Femur (tissue), 1 donor: ENCODE measurements at regions not wholly inside any gene's neighbourhood (a gene's known extent, or its start where the extent isn't known, plus 50 kb on each side); places are given as distances from the start of the nearest gene placed in this dataset.

Experiments used
- DNase-seq: peaks from one replicate; pipeline ENCODE4 v3.0.0-alpha.2; 2017

DNA sequence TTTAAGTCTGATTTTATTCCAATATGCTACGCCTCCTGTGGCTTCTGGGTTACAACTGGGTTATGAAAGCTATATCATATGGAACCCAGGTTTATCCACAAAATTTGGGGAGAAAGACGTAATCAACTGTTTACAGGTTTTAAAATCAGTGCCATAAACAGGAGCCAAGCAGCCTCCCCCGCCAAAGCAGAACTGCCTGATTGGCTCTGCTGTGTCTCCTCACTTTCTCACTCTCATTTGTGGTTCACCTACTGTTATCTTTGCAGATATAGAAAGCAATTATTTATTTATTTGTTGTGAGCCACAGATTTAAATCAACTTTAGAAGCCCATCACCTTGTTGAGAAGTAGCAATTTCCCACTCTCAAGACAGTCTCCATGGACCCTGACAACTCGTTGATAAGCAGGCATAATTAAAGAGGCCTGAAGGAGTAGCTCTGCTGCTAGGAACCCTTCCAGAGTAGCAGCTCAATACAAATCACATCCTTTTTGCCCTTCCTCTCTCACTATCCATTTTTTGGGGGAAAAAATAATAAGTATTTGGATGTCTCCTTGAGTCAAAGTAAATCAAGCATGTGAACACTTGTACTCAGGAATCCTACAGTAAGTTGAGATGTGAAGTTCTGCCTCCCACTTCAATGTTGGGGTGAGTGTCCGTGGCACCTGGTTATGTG lies 191.0 kb upstream of the CCDC150 start:
- no peak for DNase-seq

DNA sequence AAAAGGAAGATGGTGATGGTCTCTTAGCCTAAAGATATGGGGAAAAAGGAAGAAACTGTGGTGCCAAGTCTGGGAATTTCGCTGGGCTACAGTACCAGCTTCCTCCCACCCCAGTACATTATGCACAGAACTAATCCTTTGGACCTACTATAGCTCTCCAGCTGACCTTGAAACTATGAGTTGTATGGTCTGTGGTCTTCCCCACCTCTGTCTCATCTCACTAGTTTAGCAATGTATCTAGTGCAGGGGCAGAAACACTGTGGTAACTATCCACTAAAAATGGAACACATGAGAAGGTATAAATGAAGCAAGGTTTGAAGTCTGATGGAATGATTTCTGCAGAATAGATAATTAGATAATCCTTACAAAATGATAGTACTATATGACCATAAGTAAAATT lies 190.4 kb upstream of the CCDC150 start:
- no peak for DNase-seq

DNA sequence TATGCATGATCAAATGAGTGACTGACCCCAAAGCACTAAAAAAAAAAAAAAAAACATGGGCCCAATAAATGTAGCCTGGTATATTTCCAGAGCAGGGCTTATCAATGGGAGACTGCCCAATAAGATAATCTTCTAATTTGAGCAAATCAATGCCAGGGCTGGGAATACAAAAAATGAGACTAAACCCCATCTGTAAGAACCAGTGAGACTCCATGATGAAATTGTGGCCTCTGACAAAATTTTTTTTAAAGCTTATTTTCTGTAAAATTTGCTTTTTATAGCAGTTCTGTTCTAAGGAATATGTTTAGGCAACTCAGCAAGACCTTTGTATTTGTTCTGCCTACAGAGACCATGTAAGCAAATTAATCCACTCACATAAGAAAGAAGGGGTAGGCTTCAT lies 186.8 kb upstream of the CCDC150 start:
- DNase-seq = no peak

DNA sequence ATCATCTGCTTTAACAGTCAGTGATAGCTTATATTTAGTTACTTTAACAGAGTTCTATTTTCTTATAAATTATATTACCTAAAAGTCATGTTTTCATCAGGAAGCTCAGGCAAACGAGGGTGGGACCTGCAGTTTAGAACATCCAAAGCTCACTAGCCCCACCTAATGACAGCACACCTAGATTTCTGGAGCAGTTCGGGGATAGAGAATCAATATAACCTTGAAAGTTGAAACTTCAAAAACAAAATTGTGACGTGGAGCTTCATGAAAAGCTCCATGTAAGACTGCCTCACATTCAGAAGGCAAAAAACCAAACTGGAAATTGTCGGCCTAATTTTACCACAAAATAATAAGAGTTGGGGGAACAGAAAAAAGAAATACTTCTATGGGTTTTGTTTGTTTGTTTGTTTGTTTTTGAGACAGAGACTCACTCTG lies 185.9 kb upstream of the CCDC150 start:
- DNase-seq = no peak

DNA sequence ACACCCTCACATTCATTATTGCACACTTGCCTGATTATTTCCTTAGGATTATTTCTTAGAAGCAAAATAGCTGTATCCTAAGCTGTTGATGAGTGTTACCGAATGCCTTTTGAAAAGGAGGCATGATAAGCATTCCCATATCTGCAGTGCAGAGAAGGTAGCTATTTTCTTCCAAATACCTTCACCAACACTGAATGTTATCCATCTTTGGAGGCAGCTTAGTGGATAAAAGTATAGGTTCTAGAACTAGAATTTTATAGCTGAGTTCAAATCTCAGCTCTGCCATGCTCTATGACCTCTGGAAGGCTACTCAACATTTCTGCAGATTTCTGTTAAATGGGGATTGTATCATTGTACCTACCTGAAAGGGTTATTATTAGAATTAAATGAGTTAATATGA lies 185.0 kb upstream of the CCDC150 start:
- DNase-seq = no peak

DNA sequence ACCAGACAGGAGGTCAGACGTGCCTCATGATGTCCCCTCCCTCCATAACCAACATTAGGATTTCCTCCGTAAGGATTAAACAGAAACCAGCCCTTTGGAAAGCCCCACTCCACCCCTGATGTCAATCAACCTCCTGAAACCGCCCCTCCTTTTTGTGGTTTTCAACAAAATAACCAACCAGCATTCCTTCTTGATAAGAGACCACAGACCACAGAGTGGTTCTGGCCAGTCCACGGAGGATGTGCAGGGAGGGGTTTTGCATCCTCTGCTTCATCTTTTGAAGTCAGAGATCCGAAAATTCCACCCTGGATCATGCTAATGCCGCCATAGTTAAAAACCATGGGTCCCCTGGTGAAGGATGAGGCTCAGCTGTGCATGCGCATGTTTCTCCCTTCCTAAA lies 180.0 kb upstream of the CCDC150 start:
- DNase-seq = no peak

DNA sequence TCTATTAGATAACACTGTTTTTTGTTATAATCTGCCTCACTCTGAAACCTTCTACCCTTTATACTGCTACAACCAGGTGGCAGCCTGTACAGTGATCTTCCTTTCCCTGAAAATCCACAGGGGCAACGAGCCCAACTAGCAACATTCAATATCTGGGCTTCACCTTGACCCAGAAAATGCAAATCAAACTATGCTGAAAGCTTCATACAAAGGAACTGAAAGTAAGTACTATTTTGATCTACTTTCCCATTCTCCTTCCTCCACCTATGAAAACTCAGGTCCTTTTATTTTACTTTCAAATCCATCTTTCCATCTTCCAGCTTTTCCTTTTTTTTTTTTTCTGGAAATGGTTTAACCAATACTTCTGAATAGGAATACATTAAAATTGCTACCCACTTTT lies 175.8 kb upstream of the CCDC150 start:
- DNase-seq = no peak

DNA sequence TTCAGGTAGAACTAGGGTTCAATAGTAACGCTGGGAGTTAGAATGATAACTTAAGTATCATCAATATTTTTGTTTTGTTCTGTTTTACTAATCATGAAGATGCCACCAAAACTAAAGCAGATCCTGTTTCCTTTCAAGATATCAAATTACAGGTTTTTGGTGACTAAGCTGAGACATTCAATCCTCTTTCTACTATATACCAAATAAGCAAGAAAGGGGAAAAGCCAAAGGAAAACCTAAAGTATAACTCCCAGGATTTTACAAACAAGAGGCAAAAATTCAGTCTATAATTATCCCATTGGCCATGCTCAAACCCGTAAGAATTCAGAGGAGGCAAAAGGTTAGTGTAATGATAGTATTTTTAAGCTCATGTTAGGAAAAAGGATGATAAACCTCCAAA lies 175.2 kb upstream of the CCDC150 start:
- DNase-seq = no peak

DNA sequence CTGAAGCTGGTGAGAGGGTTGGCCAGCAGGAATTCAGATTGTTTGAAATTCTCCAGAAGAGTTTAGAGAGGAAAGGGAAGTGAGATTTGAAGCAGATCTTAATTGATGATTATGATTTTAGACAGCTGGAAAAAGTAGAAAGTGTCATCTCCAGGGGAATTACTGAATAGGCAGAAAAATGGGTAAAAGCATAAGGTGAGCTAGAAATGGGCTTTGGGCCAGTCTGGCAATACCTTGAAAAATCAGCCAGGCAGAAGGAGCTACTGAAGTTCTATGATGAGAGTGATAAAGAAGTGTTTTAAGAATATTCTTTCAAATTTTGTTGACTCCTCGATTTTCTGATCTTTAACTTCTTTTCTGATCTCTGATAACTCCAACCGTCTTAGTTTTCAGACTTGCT lies 172.9 kb upstream of the CCDC150 start:
- no peak for DNase-seq

DNA sequence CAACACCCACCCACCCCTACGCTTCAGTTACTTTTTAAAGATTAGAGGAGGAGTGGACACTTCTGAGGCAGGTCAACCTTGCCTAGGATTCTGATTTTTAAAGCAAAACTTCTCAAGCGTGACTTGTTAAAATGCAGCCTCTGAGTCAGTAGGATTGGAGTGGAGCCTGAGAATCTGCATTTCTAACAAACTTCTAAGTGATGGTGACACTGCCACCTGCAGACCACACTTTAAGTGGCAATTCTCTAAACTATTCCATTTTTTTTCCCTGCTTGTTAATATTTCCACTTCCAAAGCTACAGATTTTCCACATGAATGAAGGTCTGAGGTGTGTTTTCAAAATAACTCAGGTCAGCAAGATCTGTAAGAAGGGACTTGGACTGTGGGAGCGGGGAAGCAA lies 171.1 kb upstream of the CCDC150 start:
- DNase-seq = no peak

DNA sequence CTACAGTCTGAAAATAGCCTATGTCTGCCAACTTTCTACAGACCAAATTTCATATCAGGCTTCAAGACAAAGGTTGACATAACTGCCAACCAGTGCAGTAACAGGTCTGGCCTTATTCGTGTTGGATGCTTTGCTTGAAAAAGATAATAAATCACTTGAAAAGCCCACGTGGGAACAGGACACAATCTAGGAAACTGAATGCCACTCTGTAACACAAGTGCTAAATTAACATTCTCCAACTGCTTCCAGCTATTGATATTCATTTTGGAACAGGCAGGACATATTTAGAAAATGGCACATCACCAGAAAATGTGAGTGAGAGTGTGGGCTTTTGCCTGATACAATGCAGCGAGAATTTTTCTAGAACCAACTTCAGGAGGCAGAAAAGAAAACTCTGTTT lies 165.9 kb upstream of the CCDC150 start:
- DNase-seq = no peak

DNA sequence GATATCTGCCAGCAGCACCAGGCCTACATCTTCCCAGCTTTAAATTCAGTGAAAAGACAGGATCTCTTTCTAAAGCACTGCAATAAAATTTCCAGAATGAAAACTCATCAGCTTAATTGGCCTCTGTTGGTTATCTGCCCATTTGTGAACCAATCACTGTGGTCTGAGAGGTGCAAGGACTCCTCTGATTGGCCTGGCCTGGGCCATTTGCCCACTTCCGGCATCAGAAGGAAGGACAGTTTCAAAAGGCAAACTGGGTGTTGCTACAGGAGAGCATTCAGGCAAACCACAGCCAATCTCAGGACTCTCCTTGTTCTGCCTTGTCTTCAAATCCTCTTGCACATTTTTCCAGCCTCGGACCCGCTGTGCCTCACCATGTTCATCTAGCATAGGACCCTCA lies 163.9 kb upstream of the CCDC150 start:
- no peak for DNase-seq

DNA sequence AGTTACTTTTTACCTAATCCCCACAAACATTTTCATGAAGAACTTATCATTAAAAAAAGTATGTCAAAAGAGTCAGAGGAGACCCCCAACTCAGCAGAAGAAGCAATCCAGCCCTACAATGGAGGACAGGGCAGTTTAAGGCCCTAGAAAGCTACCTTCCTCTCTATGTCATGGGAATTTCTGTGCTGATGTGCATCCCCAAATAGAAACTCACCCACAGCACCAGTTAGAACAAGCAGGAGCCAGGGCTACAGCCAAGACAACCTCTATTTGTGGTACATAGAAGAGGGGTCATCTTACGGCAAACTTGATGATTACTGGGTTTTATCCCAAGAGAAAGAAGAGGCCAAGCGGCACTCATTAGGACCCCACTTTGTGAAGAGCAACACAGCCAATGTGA lies 160.9 kb upstream of the CCDC150 start:
- no peak for DNase-seq

DNA sequence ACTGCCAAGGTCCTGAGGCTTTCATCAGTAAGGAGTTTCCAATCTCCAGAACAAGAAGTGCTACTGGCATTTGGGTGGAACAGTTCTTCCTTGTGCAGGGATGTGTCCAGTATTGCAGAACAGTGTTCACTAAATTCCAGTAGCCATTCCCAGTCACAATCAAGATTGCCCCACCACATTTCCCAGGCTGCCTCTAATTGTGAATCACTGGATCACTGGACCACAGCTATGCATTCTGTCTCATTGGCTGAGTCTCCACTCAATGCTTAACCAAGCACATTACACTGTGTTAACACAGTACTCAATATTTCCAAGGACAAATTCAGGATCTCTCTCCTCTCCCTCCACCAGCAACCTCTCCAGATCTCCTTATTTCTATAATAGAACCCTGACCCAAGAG lies 160.2 kb upstream of the CCDC150 start:
- DNase-seq = no peak

DNA sequence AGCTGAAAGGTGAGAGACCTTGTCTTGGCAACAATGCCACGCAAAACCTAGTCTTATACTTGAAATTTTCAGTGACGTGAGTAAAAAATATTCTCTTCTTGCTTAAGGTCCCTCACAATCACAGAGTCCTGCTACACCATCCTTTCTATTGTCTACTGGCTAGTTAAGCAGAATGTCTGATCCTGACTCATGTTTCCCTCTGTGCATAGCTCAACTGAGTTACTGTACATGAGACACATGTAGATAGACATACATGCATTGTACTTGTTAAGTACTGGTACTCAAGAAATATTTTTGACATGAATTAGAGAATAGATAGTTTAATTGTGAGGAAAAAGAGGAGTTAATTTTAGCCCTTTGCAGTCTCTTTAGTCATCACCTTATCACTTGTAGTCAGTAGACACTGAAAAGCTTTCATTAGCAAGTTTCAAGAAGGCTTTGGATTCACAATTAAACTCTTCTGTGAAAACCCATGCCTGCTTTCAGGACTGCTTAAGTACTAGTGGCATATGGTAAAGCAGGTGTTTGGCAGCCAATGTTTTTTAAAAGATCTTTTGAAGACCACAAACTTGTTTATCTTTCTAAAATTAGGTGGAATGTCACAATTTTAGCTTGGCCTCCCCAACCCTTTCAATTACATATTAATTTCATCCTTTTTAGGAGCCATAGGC lies 158.7 kb upstream of the CCDC150 start:
- no peak for DNase-seq

DNA sequence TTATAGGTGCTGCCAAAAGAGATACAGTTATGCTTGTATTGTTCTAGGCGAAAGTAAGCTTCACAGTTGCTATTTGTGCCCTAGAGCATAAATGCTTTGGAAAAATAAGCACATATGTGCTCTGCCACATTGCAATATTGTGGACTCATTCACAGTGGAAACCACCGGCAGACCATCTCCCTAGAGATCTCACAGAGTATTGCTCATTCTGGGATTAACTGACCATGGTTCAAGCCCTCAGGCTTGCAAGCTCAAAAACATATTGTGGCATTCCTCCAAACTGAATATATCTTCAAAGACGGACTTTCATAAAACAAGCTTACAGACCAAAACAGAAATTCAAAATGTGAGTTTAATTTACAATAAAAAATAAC lies 158.2 kb upstream of the CCDC150 start:
- DNase-seq = no peak

DNA sequence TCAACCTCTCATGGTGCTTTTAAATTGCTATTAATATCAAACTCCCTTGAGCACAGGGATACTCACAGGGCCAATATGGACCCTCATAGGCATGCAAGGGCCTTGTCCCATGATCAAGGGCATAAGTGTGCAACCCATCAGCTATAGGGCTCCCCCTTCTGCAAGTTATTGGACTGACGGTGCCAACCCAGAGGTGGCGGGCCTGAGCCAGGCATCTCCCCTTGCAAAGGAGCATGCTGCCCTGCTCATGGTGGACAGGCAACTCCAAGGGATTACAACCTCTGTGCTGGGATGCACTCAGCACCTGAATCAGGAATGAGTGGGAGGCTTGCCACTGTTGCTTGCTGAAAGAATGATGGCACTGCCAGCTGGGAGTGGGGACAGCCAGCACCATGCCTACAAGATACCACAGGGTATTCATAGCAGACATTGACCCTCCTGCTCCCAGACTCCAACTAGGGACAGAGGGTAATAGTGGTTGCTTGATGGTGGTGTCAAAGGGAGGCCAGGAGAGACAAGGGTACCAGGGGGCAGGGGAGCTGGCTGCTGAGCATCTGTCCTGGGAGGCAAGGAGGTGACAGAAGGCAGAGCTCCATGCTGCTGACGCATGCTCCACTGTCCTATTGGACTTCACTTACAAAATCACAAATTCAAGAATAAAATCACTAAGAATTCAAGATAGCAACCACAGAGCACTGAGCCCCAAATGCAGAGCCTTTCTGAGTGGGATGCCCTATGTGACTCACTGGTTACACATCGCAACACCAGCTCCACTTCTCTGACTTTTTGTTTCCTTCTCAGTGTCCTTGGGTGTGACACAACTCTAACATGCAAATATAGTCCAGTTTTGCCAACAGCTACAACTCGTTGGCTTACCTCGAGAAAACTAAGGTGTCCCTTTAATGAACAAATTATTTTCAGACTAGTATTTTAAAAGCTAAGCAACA lies 157.1 kb upstream of the CCDC150 start:
- no peak for DNase-seq

DNA sequence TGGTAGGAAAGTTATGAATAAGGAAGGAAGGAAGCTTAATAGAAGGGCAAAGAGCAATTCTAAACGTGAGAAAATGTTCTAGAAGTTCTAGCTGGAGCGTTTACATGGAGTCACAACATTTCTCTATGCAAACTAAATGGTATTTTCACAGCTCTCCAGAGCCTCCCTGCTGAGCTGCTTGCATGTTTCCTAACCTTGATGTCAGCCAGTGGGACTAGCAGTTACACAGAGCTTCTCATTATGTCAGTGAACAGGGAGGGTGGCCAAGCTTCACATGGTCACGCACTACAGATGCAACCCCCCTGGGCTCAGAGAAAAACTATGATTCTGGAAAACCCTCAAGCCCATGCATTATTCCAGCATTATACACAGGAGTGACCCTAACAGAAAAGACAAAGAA lies 153.4 kb upstream of the CCDC150 start:
- DNase-seq = peak; percentile 28

DNA sequence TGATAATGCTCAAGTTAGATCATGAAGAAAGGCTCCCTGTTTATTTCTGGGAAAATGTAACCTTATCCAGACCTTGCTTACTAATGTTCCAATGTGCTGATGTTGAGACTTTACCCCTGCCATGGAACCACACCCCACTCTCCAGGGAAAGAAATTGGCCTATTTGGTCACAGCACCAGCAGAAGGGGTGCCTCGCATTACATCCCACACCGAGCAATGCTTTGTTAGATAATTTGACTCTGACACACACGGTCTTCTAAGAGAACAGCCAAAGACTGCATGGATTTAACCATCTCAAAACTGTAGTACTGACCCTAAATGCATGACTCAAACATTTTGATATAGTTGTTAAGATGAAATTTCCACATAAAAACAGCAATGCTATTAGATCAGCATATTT lies 152.1 kb upstream of the CCDC150 start:
- DNase-seq = no peak

DNA sequence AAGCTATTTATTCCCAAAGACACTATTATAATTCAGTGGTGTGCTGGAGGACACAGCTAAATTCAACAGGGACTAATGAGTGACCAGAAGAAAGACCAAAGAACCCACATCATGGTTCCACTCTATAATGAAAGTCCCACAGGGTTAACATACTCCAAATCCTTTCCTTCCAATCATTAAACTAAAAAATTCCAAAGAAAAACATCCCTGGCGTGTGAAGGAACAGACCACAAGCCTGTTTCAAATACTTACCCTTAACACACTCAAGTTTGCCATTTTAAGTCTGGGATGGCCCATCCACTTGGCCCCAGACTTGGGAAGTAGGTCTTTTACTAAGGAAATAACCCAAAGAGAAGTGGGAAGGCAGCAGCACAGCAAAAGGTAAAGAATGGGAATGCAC lies 150.1 kb upstream of the CCDC150 start:
- DNase-seq = no peak

DNA sequence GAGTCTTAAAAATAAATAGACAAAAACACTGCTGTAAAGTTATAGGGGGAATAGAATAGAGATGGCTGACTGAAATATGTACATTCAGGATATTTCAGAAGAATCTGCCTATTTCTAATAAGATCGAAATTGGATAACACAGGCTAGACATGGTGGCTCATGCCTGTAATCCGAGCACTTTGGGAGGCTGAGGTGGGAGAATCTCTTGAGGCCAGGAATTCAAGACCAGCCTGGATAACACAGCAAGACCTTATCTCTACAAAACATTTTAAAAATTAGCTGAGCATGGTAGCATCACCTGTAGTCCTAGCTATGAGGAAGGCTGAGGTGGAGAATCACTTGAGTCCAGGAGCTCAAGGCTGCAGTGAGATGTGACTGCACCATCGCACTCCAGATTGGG lies 146.6 kb upstream of the CCDC150 start:
- no peak for DNase-seq

DNA sequence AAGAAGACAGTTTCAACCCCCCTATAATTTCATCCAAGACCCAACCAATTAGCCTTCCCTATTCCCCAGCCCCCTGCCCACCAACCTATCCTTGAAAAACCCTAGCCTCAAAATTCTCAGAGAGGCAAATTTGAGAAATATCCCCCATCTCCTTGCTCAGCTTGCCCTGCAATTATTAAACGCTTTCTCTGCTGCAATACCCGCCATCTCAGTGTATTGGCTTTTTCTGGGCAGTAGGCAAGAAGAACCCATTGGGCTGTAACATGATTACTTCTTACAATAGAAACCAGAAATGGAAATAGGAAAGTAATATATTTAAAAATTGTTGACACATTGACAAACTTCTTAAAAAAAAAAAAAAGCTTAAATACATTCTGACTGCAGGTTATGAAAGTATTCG lies 140.6 kb upstream of the CCDC150 start:
- DNase-seq = no peak

DNA sequence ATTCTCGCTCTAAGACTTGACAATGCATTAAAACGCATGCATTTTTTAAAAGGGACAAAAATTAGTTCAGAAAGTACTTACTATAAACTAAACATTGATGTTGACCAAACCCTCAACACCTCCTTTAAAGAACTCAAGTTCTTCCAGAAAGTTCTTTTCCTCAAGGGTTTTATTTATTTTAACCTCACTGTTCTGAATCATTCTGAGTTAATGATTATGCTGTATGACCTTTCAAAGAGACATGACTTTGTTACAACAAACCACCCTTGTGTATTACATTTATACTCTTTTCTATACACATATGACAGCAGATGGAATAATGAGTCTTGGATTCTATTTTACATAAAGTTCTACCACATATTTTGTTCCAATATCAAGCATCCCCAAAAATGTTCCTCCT lies 139.8 kb upstream of the CCDC150 start:
- no peak for DNase-seq
